ENCODE measurements at regions not wholly inside any gene's neighbourhood (a gene's known extent, or its start where the extent isn't known, plus 50 kb on each side); places are given as distances from the start of the nearest gene placed in this dataset.

- no peak overlapping the region for H4K91ac ChIP-seq (ENCODE audit: low read depth, low read length)
- no peak overlapping the region for H4K12ac ChIP-seq (ENCODE audit: low read depth, low read length)
Measured at GRCh38 chr5:29277642-29278041, 1915.8 kb upstream of the CDH6 start.

DNA sequence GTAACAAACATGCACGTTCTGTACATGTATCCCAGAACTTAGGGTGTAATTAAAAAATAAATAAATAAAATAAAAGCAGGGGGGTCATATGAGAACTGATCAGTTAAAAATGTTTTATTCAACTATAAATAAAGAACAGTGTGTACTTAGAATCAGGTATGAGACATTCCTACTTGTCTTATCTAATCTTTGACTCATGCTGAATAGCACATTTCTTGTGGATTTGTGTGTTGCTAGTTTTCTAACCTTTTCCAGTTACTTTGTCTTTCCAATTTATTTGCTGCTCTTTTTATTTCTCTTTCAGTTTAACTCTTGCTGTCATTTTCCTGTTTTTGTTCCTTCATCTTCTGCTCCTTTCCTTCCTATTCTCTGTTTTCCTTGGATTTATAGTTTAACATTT, 1917.1 kb upstream of the CDH6 start:
- Histone ChIP-seq H2AK5ac (ENCODE audit: low read length) (no peak overlapping the region), H3K79me1 (ENCODE audit: low read length) (no peaks in the 10 kb centered on the region), H3K36me3 (ENCODE audit: control insufficient read depth in 1 of 2, insufficient read depth in 2 of 2, low read length in 2 of 2) (no peaks in the 10 kb centered on the region), H4K12ac (ENCODE audit: low read depth, low read length) (no peak overlapping the region), H4K91ac (ENCODE audit: low read depth, low read length) (no peak overlapping the region), H4K8ac (ENCODE audit: low read depth, low read length) (no peak overlapping the region), H3K9ac (ENCODE audit: low read length) (no peak overlapping the region), H3K27me3 (ENCODE audit: insufficient read depth, low read length) (no peaks in the 10 kb centered on the region), H3K4me2 (ENCODE audit: low read length) (no peak overlapping the region), H3K4me1 (ENCODE audit: control insufficient read depth in 1 of 2, insufficient read depth in 2 of 2, low read length in 2 of 2) (no peaks in the 10 kb centered on the region), H3K4me3 (ENCODE audit: low read depth, low read length) (no peak overlapping the region), H3K79me2 (ENCODE audit: control insufficient read depth, insufficient read depth, low read length, poor library complexity) (no peaks in the 10 kb centered on the region), H3K27ac (ENCODE audit: low read depth, low read length) (no peak overlapping the region), H2AFZ (ENCODE audit: insufficient read depth, low read length, poor library complexity) (no peak overlapping the region), H3K18ac (ENCODE audit: low read length) (no peak overlapping the region), H2BK12ac (ENCODE audit: low read length) (no peak overlapping the region), H2BK120ac (ENCODE audit: insufficient read depth, low read length, poor library complexity) (no peak overlapping the region), H3K23ac (ENCODE audit: low read length) (no peak overlapping the region), H3K14ac (ENCODE audit: low read length) (no peak overlapping the region), H2BK5ac (ENCODE audit: low read depth, low read length, poor library complexity) (no peak overlapping the region), H3K4ac (ENCODE audit: low read depth, low read length) (no peak overlapping the region), H3K9me3 (ENCODE audit: insufficient read depth, low read depth, low read length) (no peaks in the 10 kb centered on the region)
- DNase-seq: no peak
- WGBS (ENCODE audit: extremely low coverage, insufficient coverage, insufficient read length): no CpG with 5 or more reads among the region's 1 CpG

More at GRCh38 chr5:29277642-29278041, 1915.8 kb upstream of the CDH6 start:
- H3K4me2 ChIP-seq (ENCODE audit: low read length): no peak overlapping the region
- no peak overlapping the region for H3K4me3 ChIP-seq (ENCODE audit: low read depth, low read length)
- no peak overlapping the region for H4K8ac ChIP-seq (ENCODE audit: low read depth, low read length)
- no peak overlapping the region for H3K14ac ChIP-seq (ENCODE audit: low read length)
- H3K27me3 ChIP-seq (ENCODE audit: insufficient read depth, low read length): no peaks in the 10 kb centered on the region
- no peak overlapping the region for H3K9ac ChIP-seq (ENCODE audit: low read length)
- no peak overlapping the region for H2BK5ac ChIP-seq (ENCODE audit: low read depth, low read length, poor library complexity)
- no peak for DNase-seq
- H2AFZ ChIP-seq (ENCODE audit: insufficient read depth, low read length, poor library complexity): no peak overlapping the region
- H3K4me1 ChIP-seq (ENCODE audit: control insufficient read depth in 1 of 2, insufficient read depth in 2 of 2, low read length in 2 of 2): no peaks in the 10 kb centered on the region
- no peak overlapping the region for H3K23ac ChIP-seq (ENCODE audit: low read length)
- H3K18ac ChIP-seq (ENCODE audit: low read length): no peak overlapping the region
- H3K9me3 ChIP-seq (ENCODE audit: insufficient read depth, low read depth, low read length): no peaks in the 10 kb centered on the region
- H3K79me1 ChIP-seq (ENCODE audit: low read length): no peaks in the 10 kb centered on the region
- H3K36me3 ChIP-seq (ENCODE audit: control insufficient read depth in 1 of 2, insufficient read depth in 2 of 2, low read length in 2 of 2): no peaks in the 10 kb centered on the region
- WGBS (ENCODE audit: extremely low coverage, insufficient coverage, insufficient read length): no CpG with 5 or more reads among the region's 2 CpGs
- no peak overlapping the region for H2BK12ac ChIP-seq (ENCODE audit: low read length)
- no peaks in the 10 kb centered on the region for H3K79me2 ChIP-seq (ENCODE audit: control insufficient read depth, insufficient read depth, low read length, poor library complexity)
- H3K27ac ChIP-seq (ENCODE audit: low read depth, low read length): no peak overlapping the region
- H2AK5ac ChIP-seq (ENCODE audit: low read length): no peak overlapping the region
- no peak overlapping the region for H3K4ac ChIP-seq (ENCODE audit: low read depth, low read length)
- H2BK120ac ChIP-seq (ENCODE audit: insufficient read depth, low read length, poor library complexity): no peak overlapping the region

- H2BK120ac ChIP-seq (ENCODE audit: insufficient read depth, low read length, poor library complexity): no peak overlapping the region
- no peak overlapping the region for H4K8ac ChIP-seq (ENCODE audit: low read depth, low read length)
- H2BK12ac ChIP-seq (ENCODE audit: low read length): no peak overlapping the region
- no peak overlapping the region for H2AK5ac ChIP-seq (ENCODE audit: low read length)
- H3K4ac ChIP-seq (ENCODE audit: low read depth, low read length): no peak overlapping the region
- no peak overlapping the region for H3K9ac ChIP-seq (ENCODE audit: low read length)
- no peak overlapping the region for H4K91ac ChIP-seq (ENCODE audit: low read depth, low read length)
- no peak overlapping the region for H2BK5ac ChIP-seq (ENCODE audit: low read depth, low read length, poor library complexity)
- no peaks in the 10 kb centered on the region for H3K79me2 ChIP-seq (ENCODE audit: control insufficient read depth, insufficient read depth, low read length, poor library complexity)
- H3K27me3 ChIP-seq (ENCODE audit: insufficient read depth, low read length): no peaks in the 10 kb centered on the region
- no peaks in the 10 kb centered on the region for H3K36me3 ChIP-seq (ENCODE audit: control insufficient read depth in 1 of 2, insufficient read depth in 2 of 2, low read length in 2 of 2)
- WGBS (ENCODE audit: extremely low coverage, insufficient coverage, insufficient read length): no CpG with 5 or more reads among the region's 4 CpGs
- no peak overlapping the region for H3K14ac ChIP-seq (ENCODE audit: low read length)
- H4K12ac ChIP-seq (ENCODE audit: low read depth, low read length): no peak overlapping the region
- H3K9me3 ChIP-seq (ENCODE audit: insufficient read depth, low read depth, low read length): no peaks in the 10 kb centered on the region
- no peak overlapping the region for H3K4me3 ChIP-seq (ENCODE audit: low read depth, low read length)
- no peak overlapping the region for H3K18ac ChIP-seq (ENCODE audit: low read length)
- no peak overlapping the region for H3K4me2 ChIP-seq (ENCODE audit: low read length)
- no peak overlapping the region for H3K23ac ChIP-seq (ENCODE audit: low read length)
- no peaks in the 10 kb centered on the region for H3K79me1 ChIP-seq (ENCODE audit: low read length)
- no peak overlapping the region for H3K27ac ChIP-seq (ENCODE audit: low read depth, low read length)
- H2AFZ ChIP-seq (ENCODE audit: insufficient read depth, low read length, poor library complexity): no peak overlapping the region
- DNase-seq: no peak
- no peaks in the 10 kb centered on the region for H3K4me1 ChIP-seq (ENCODE audit: control insufficient read depth in 1 of 2, insufficient read depth in 2 of 2, low read length in 2 of 2)
Measured at GRCh38 chr5:29263915-29264351, 1929.6 kb upstream of the CDH6 start.

GRCh38 chr5:29262339-29263123, 1931.0 kb upstream of the CDH6 start:
- Histone ChIP-seq H3K4ac (ENCODE audit: low read depth, low read length) (no peak overlapping the region), H3K18ac (ENCODE audit: low read length) (no peak overlapping the region), H2AK5ac (ENCODE audit: low read length) (no peak overlapping the region), H2BK120ac (ENCODE audit: insufficient read depth, low read length, poor library complexity) (no peak overlapping the region), H3K4me1 (ENCODE audit: control insufficient read depth in 1 of 2, insufficient read depth in 2 of 2, low read length in 2 of 2) (no peaks in the 10 kb centered on the region), H3K36me3 (ENCODE audit: control insufficient read depth in 1 of 2, insufficient read depth in 2 of 2, low read length in 2 of 2) (no peaks in the 10 kb centered on the region), H2BK12ac (ENCODE audit: low read length) (no peak overlapping the region), H4K8ac (ENCODE audit: low read depth, low read length) (no peak overlapping the region), H3K14ac (ENCODE audit: low read length) (no peak overlapping the region), H3K23ac (ENCODE audit: low read length) (no peak overlapping the region), H3K9me3 (ENCODE audit: insufficient read depth, low read depth, low read length) (no peaks in the 10 kb centered on the region), H3K79me1 (ENCODE audit: low read length) (no peaks in the 10 kb centered on the region), H3K9ac (ENCODE audit: low read length) (no peak overlapping the region), H3K27ac (ENCODE audit: low read depth, low read length) (no peak overlapping the region), H3K79me2 (ENCODE audit: control insufficient read depth, insufficient read depth, low read length, poor library complexity) (no peaks in the 10 kb centered on the region), H2BK5ac (ENCODE audit: low read depth, low read length, poor library complexity) (no peak overlapping the region), H3K27me3 (ENCODE audit: insufficient read depth, low read length) (no peaks in the 10 kb centered on the region), H3K4me2 (ENCODE audit: low read length) (no peak overlapping the region), H4K12ac (ENCODE audit: low read depth, low read length) (no peak overlapping the region), H4K91ac (ENCODE audit: low read depth, low read length) (no peak overlapping the region), H3K4me3 (ENCODE audit: low read depth, low read length) (no peak overlapping the region), H2AFZ (ENCODE audit: insufficient read depth, low read length, poor library complexity) (no peak overlapping the region)
- DNase-seq: peak in 1 of 2 donors; percentile 3
- no CpG with 5 or more reads among the region's 3 CpGs for WGBS (ENCODE audit: extremely low coverage, insufficient coverage, insufficient read length)
